C4-2B (cell line): ENCODE measurements at regions not wholly inside any gene's neighbourhood (a gene's known extent, or its start where the extent isn't known, plus 50 kb on each side); places are given as distances from the start of the nearest gene placed in this dataset.

Source experiments
- ZFX ChIP-seq: fragments of 450-650 bp; IDR thresholded peaks from 2 replicates; pipeline ENCODE4 v1.6.1; 2017
- TF ChIP-seq, protein P1 (sequence below): fragments of 450-650 bp; conservative IDR thresholded peaks from 2 replicates; pipeline ENCODE4 v1.5.1; 2017; ENCODE audit warnings: mild to moderate bottlenecking

DNA sequence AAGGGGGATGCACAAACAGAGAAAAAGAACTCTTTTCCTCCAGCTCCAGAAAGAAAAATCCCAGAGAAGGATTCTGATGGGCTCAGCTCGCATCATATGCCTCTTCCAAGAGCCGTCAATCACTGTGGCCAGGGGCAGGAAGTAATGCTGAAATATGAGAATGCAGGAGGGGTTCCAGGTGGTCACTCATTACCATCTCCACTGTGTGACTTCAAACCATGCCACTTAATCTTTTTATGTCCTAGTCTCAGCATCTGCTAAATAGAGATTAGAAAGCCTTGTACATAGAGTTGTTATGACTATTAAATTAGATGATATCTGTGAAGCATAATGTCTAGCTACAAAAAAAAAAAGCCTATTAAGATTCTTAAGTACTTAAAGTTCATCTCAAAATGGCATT lies 65.6 kb upstream of the FICD start:
- TF ChIP-seq, protein P1, sequence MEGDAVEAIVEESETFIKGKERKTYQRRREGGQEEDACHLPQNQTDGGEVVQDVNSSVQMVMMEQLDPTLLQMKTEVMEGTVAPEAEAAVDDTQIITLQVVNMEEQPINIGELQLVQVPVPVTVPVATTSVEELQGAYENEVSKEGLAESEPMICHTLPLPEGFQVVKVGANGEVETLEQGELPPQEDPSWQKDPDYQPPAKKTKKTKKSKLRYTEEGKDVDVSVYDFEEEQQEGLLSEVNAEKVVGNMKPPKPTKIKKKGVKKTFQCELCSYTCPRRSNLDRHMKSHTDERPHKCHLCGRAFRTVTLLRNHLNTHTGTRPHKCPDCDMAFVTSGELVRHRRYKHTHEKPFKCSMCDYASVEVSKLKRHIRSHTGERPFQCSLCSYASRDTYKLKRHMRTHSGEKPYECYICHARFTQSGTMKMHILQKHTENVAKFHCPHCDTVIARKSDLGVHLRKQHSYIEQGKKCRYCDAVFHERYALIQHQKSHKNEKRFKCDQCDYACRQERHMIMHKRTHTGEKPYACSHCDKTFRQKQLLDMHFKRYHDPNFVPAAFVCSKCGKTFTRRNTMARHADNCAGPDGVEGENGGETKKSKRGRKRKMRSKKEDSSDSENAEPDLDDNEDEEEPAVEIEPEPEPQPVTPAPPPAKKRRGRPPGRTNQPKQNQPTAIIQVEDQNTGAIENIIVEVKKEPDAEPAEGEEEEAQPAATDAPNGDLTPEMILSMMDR: no peak
- no peak for TF ChIP-seq ZFX
